ENCODE measurements at regions not wholly inside any gene's neighbourhood (a gene's known extent, or its start where the extent isn't known, plus 50 kb on each side); places are given as distances from the start of the nearest gene placed in this dataset.

- TF ChIP-seq POLR2A (IDR thresholded peaks at IDR 0.05) (no peak), CTCF (IDR thresholded peaks at IDR 0.05) (no peak)
- H3K4me3 ChIP-seq (ENCODE audit: low read depth, poor library complexity, severe bottlenecking) = no peak overlapping the region
- 89 to 94% methylated on average over 8 of the region's 8 CpGs for WGBS, 2 donors
- intact Hi-C loops (cut with DNase I; ENCODE audit: low total_unique reads) = no loop called here
- DNase-seq (ENCODE audit: low spot score in 2 of 2) = no peak
These were observed 73.9 kb upstream of the GDF10 start for GRCh38 chr10:47225928-47226645.

- no peak for TF ChIP-seq POLR2A (IDR thresholded peaks at IDR 0.05)
- no peak for TF ChIP-seq CTCF (IDR thresholded peaks at IDR 0.05)
- no peak overlapping the region for H3K4me3 ChIP-seq (ENCODE audit: low read depth, poor library complexity, severe bottlenecking)
- DNase-seq (ENCODE audit: low spot score in 2 of 2) = peak in 1 of 2 donors; percentile 14
- WGBS, 2 donors = 56 to 67% methylated on average over 4 of the region's 4 CpGs
- intact Hi-C loops (cut with DNase I; ENCODE audit: low total_unique reads) = no loop called here
These were observed 69.5 kb upstream of the GDF10 start for GRCh38 chr10:47230482-47230881.

GRCh38 chr10:47230957-47231356 lies 69.0 kb upstream of the GDF10 start:
- no peak for TF ChIP-seq POLR2A (IDR thresholded peaks at IDR 0.05)
- no peak for TF ChIP-seq CTCF (IDR thresholded peaks at IDR 0.05)
- peak in 1 of 2 donors; percentile 1 for DNase-seq (ENCODE audit: low spot score in 2 of 2)
- no peak overlapping the region for H3K4me3 ChIP-seq (ENCODE audit: low read depth, poor library complexity, severe bottlenecking)
- intact Hi-C loops (cut with DNase I; ENCODE audit: low total_unique reads) = no loop called here

GRCh38 chr10:47231414-47231813 lies 68.6 kb upstream of the GDF10 start:
- WGBS, 2 donors = 53 to 55% methylated on average over 2 of the region's 2 CpGs
- H3K4me3 ChIP-seq (ENCODE audit: low read depth, poor library complexity, severe bottlenecking) = no peak overlapping the region
- peak in 1 of 2 donors; percentile 15 for DNase-seq (ENCODE audit: low spot score in 2 of 2)
- TF ChIP-seq POLR2A (IDR thresholded peaks at IDR 0.05) (no peak), CTCF (IDR thresholded peaks at IDR 0.05) (no peak)
- intact Hi-C loops (cut with DNase I; ENCODE audit: low total_unique reads) = no loop called here

GRCh38 chr10:47233631-47234030 lies 66.4 kb upstream of the GDF10 start:
- peak in 1 of 2 donors; percentile 3 for DNase-seq (ENCODE audit: low spot score in 2 of 2)
- no peak overlapping the region for H3K4me3 ChIP-seq (ENCODE audit: low read depth, poor library complexity, severe bottlenecking)
- intact Hi-C loops (cut with DNase I; ENCODE audit: low total_unique reads) = no loop called here
- TF ChIP-seq CTCF (IDR thresholded peaks at IDR 0.05) = no peak
- no peak for TF ChIP-seq POLR2A (IDR thresholded peaks at IDR 0.05)

GRCh38 chr10:47235484-47235883 lies 64.5 kb upstream of the GDF10 start:
- no peak overlapping the region for H3K4me3 ChIP-seq (ENCODE audit: low read depth, poor library complexity, severe bottlenecking)
- TF ChIP-seq CTCF (IDR thresholded peaks at IDR 0.05) = no peak
- no peak for TF ChIP-seq POLR2A (IDR thresholded peaks at IDR 0.05)
- no peak for DNase-seq (ENCODE audit: low spot score in 2 of 2)
- 51 to 71% methylated on average over 1 of the region's 1 CpG for WGBS, 2 donors
- intact Hi-C loops (cut with DNase I; ENCODE audit: low total_unique reads) = no loop called here

Measured in lower leg skin (tissue), 4 donors.